GM23248 (cell line): ENCODE measurements at regions not wholly inside any gene's neighbourhood (a gene's known extent, or its start where the extent isn't known, plus 50 kb on each side); places are given as distances from the start of the nearest gene placed in this dataset.

Source experiments
- DNase-seq: peaks from one replicate; pipeline ENCODE4 v3.0.0-alpha.2; 2015
- H2AFZ ChIP-seq: fragments of 200-600 bp; sonication (generic); 2 replicates; pipeline ENCODE4 v1.6.1; 2016; ENCODE audit warnings: antibody characterized with exemption
- H3F3A ChIP-seq: fragments of 200-600 bp; sonication (generic); 2 replicates; pipeline ENCODE4 v1.6.1; 2016; ENCODE audit warnings: mild to moderate bottlenecking, antibody characterized with exemption, mixed run types; ENCODE audit not compliant: insufficient read depth
- H3K27ac ChIP-seq: fragments of 200-600 bp; sonication (generic); 2 replicates; pipeline ENCODE4 v1.5.1; 2016; ENCODE audit warnings: mild to moderate bottlenecking
- H3K27me3 ChIP-seq: fragments of 200-600 bp; sonication (generic); replicated peaks from 2 replicates; pipeline ENCODE4 v1.6.1; 2016; ENCODE audit warnings: mild to moderate bottlenecking; ENCODE audit not compliant: insufficient read depth
- H3K36me3 ChIP-seq: fragments of 200-600 bp; sonication (generic); 2 replicates; pipeline ENCODE4 v1.6.1; 2016; ENCODE audit warnings: low read depth, mild to moderate bottlenecking
- H3K4me1 ChIP-seq: fragments of 200-600 bp; sonication (generic); 2 replicates; pipeline ENCODE4 v1.6.1; 2016; ENCODE audit warnings: mild to moderate bottlenecking; ENCODE audit not compliant: insufficient read depth
- H3K4me2 ChIP-seq: fragments of 200-600 bp; sonication (generic); one replicate; pipeline ENCODE4 v1.6.1; 2016; ENCODE audit warnings: mild to moderate bottlenecking; ENCODE audit not compliant: unreplicated experiment
- H3K4me3 ChIP-seq: fragments of 200-600 bp; sonication (generic); 2 replicates; pipeline ENCODE4 v1.5.1; 2016; ENCODE audit warnings: mild to moderate bottlenecking
- H3K79me2 ChIP-seq: fragments of 200-600 bp; sonication (generic); 2 replicates; pipeline ENCODE4 v1.6.1; 2016; ENCODE audit warnings: mild to moderate bottlenecking; ENCODE audit not compliant: insufficient read depth
- H3K9ac ChIP-seq: fragments of 200-600 bp; sonication (generic); 2 replicates; pipeline ENCODE4 v1.6.1; 2016; ENCODE audit warnings: mild to moderate bottlenecking
- H3K9me2 ChIP-seq: fragments of 200-600 bp; sonication (generic); 2 replicates; pipeline ENCODE4 v1.6.1; 2016; ENCODE audit warnings: mixed run types, mild to moderate bottlenecking, moderate library complexity; ENCODE audit not compliant: insufficient read depth
- H3K9me3 ChIP-seq: fragments of 200-600 bp; sonication (generic); one replicate; pipeline ENCODE4 v1.6.1; 2017; ENCODE audit warnings: low read depth
- H4K20me1 ChIP-seq: fragments of 200-600 bp; sonication (generic); 2 replicates; pipeline ENCODE4 v1.6.0; 2016; ENCODE audit not compliant: insufficient read depth
- EZH2 ChIP-seq: fragments of 200-600 bp; sonication (generic); IDR thresholded peaks from 2 replicates; pipeline ENCODE4 v1.6.1; 2018; ENCODE audit warnings: antibody characterized with exemption, mild to moderate bottlenecking; ENCODE audit not compliant: insufficient read depth, poor library complexity, severe bottlenecking
- EZH2phosphoT487 ChIP-seq: fragments of 200-600 bp; sonication (generic); IDR thresholded peaks from 2 replicates; pipeline ENCODE4 v1.6.1; 2018; ENCODE audit warnings: antibody characterized with exemption, moderate library complexity, mild to moderate bottlenecking, low read depth; ENCODE audit not compliant: insufficient read depth
- WGBS, 2 experiments: methylation state at CpG; one replicate each; pipeline ENCODE4 v1.1.6; 2015 to 2017; ENCODE audit warnings: low lambda C conversion rate in 2 of 2, low coverage in 1 of 2; ENCODE audit errors: missing lambda C conversion rate in 2 of 2; 5-methylcytosine and 5-hydroxymethylcytosine counted together
- in situ Hi-C: fragments of 300-500 bp; cut with MboI; formaldehyde crosslinking; loops from 2 replicates; pipeline ENCODE4 v1.15.0; 2020

DNA sequence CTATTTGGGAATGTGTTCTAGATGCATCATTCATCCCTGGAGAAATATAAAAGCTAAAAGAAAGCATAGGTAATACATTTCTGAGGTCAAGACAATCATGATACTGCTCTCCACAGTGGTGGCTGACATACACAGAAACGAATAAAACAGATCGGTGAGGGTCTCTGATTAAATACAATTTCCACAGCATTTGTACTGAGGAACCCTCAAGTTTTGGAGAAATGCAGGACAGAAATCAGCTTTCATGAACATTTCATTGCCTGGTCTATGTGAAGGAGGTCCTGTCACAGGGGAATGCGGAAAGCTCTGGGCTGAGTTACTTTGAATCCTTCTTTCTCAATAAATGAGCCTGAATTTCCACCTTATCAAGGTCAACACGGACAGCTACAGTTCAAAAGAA is 67.9 kb upstream of the ITGB1 start:
- no peak overlapping the region for H3K9ac ChIP-seq
- DNase-seq = no peak
- no peak overlapping the region for H3K27ac ChIP-seq
- 94 to 97% methylated on average over 4 of the region's 4 CpGs for WGBS, 2 experiments
- no peaks in the 10 kb centered on the region for H3F3A ChIP-seq
- H3K27me3 ChIP-seq = no peaks in the 10 kb centered on the region
- H3K9me2 ChIP-seq = no peaks in the 10 kb centered on the region
- in situ Hi-C loops = no loop called here
- H3K4me1 ChIP-seq = no peaks in the 10 kb centered on the region
- H3K79me2 ChIP-seq = no peaks in the 10 kb centered on the region
- no peak overlapping the region for H2AFZ ChIP-seq
- H3K4me2 ChIP-seq = no peak overlapping the region
- no peaks in the 10 kb centered on the region for H3K36me3 ChIP-seq
- TF ChIP-seq EZH2phosphoT487 (no peak), EZH2 (no peak)
- no peak overlapping the region for H3K4me3 ChIP-seq
- H4K20me1 ChIP-seq = no peaks in the 10 kb centered on the region
- H3K9me3 ChIP-seq = no peaks in the 10 kb centered on the region

DNA sequence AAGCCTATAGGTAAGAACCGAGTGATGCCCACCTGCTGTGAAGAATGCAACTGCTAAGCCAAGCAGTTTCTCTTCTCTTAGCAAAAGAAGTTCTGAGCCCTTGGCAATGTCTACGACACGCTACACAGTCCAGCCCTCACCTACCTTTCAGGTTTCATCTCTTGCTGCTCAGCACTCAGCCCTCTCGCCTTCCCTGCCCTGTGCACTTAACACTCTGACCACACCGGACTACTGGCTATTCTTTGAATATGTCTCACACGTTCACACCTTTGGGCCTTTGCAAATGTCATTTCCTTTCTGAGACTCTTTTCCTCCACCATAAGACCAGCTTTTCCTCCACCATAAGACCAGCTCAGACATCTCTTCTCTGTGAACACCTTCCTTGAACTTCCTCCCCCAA is 67.0 kb upstream of the ITGB1 start:
- H3K79me2 ChIP-seq = no peaks in the 10 kb centered on the region
- no peaks in the 10 kb centered on the region for H3K27me3 ChIP-seq
- H3K4me3 ChIP-seq = no peak overlapping the region
- H3K9me2 ChIP-seq = no peaks in the 10 kb centered on the region
- H3K27ac ChIP-seq = no peak overlapping the region
- TF ChIP-seq EZH2 (no peak), EZH2phosphoT487 (no peak)
- no peaks in the 10 kb centered on the region for H3K4me1 ChIP-seq
- no peaks in the 10 kb centered on the region for H3F3A ChIP-seq
- no peaks in the 10 kb centered on the region for H3K36me3 ChIP-seq
- no peak overlapping the region for H3K4me2 ChIP-seq
- no peaks in the 10 kb centered on the region for H3K9me3 ChIP-seq
- H2AFZ ChIP-seq = no peak overlapping the region
- 79 to 82% methylated on average over 6 of the region's 6 CpGs for WGBS, 2 experiments
- no peak for DNase-seq
- H4K20me1 ChIP-seq = no peaks in the 10 kb centered on the region
- H3K9ac ChIP-seq = no peak overlapping the region
- in situ Hi-C loops = no loop called here

DNA sequence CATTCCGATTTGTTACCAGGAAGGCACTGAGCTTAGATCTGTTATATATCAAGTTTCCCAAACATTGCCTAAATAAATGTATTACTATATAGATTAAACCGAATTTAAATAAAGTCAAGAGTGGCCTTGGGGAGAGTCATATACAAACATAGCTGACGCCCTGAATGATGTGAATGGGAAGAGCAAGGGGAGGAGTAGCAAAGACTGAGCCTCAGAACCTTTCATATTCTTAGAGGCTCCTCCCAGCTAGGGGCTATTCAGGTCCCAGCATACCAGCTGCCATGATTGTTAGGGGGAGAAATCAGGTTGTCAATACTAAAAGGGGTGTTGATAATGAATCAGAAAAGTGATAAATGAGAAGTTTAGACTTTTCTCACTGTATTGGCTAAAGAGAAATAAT is 64.7 kb upstream of the ITGB1 start:
- Histone ChIP-seq H3K4me3 (no peak overlapping the region), H3K4me1 (no peaks in the 10 kb centered on the region), H3K79me2 (no peaks in the 10 kb centered on the region), H3F3A (no peaks in the 10 kb centered on the region), H3K9ac (no peak overlapping the region), H3K9me3 (no peaks in the 10 kb centered on the region), H3K9me2 (no peaks in the 10 kb centered on the region), H3K36me3 (no peaks in the 10 kb centered on the region), H3K27ac (no peak overlapping the region), H4K20me1 (no peaks in the 10 kb centered on the region), H3K4me2 (no peak overlapping the region), H2AFZ (no peak overlapping the region), H3K27me3 (no peaks in the 10 kb centered on the region)
- WGBS, 2 experiments = 73 to 76% methylated on average over 3 of the region's 3 CpGs
- DNase-seq = no peak
- in situ Hi-C loops = no loop called here
- TF ChIP-seq EZH2 (no peak), EZH2phosphoT487 (no peak)

DNA sequence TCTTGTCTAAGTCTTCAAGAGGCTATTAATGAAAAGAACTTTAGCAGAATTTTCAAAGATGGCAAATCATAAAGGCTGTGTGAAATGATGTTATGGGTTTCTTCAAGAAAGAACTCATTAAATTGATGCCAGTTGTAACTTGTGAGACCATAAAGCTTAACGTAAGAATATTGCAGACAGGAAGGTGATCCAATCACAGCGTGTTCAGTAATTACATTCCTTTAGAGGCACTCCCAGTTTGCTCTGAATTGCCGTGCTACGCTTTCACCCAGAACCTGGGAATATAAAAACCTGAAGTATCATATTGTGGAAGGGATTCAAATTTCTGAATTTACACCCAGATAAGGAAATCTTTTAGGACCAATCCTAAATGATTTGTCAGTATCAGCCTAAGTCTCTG is 64.1 kb upstream of the ITGB1 start:
- Histone ChIP-seq H3K4me1 (no peaks in the 10 kb centered on the region), H3K27me3 (no peaks in the 10 kb centered on the region), H3K27ac (no peak overlapping the region), H3K9me3 (no peaks in the 10 kb centered on the region), H3K9me2 (no peaks in the 10 kb centered on the region), H3K79me2 (no peaks in the 10 kb centered on the region), H4K20me1 (no peaks in the 10 kb centered on the region), H3F3A (no peaks in the 10 kb centered on the region), H3K9ac (no peak overlapping the region), H3K36me3 (no peaks in the 10 kb centered on the region), H3K4me2 (peak overlapping the region; percentile 51), H3K4me3 (peak overlapping the region; percentile 8; the same call in 1 of the 2 replicates), H2AFZ (peak overlapping the region; percentile 34; the same call in 1 of the 2 replicates)
- DNase-seq = no peak
- no peak for TF ChIP-seq EZH2phosphoT487
- TF ChIP-seq EZH2 = no peak
- 34 to 42% methylated on average over 4 of the region's 4 CpGs for WGBS, 2 experiments
- in situ Hi-C loops = no loop called here

DNA sequence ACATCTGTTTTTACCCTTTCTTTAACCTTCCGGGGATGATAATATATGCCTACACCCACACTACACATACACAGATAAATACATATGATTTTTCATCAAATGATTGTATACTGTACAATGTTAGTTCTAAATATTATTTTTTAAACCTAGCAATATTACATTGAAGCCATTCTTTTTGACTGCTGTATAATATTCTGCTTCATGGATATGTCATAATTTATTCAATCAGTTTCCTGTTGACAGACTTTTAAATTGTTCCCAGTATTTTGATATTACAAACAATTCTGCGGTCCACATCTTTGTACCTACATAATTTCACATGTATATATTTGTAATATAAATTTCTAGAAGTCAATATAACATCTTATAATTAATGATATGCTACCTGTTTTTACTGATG is 59.0 kb upstream of the ITGB1 start:
- H4K20me1 ChIP-seq = no peaks in the 10 kb centered on the region
- no peaks in the 10 kb centered on the region for H3K27me3 ChIP-seq
- no peaks in the 10 kb centered on the region for H3K9me3 ChIP-seq
- no peak overlapping the region for H3K4me3 ChIP-seq
- H3K9ac ChIP-seq = no peak overlapping the region
- H3K36me3 ChIP-seq = no peaks in the 10 kb centered on the region
- H3K79me2 ChIP-seq = no peaks in the 10 kb centered on the region
- peaks cover 16% of the 10 kb centered on the region for H3F3A ChIP-seq
- no peak overlapping the region for H3K4me2 ChIP-seq
- 95 to 100% methylated on average over 2 of the region's 2 CpGs for WGBS, 2 experiments
- no peak overlapping the region for H3K27ac ChIP-seq
- H2AFZ ChIP-seq = no peak overlapping the region
- TF ChIP-seq EZH2phosphoT487 = no peak
- in situ Hi-C loops = no loop called here
- H3K4me1 ChIP-seq = peaks cover 12% of the 10 kb centered on the region
- DNase-seq = no peak
- no peaks in the 10 kb centered on the region for H3K9me2 ChIP-seq
